HG02610 (cell line): ENCODE measurements at regions not wholly inside any gene's neighbourhood (a gene's known extent, or its start where the extent isn't known, plus 50 kb on each side); places are given as distances from the start of the nearest gene placed in this dataset.

Experiments
- ATAC-seq: cut with Tn5 transposase; IDR thresholded peaks from one replicate; pipeline ENCODE4 v1.9.1; 2021; ENCODE audit warnings: mild to moderate bottlenecking, moderate library complexity; ENCODE audit not compliant: unreplicated experiment

- no peak for ATAC-seq
These were observed 190.7 kb downstream of the AXIN2 start for GRCh38 chr17:65370669-65371131.

GRCh38 chr17:65368341-65368740 lies 193.1 kb downstream of the AXIN2 start:
- ATAC-seq: no peak

DNA sequence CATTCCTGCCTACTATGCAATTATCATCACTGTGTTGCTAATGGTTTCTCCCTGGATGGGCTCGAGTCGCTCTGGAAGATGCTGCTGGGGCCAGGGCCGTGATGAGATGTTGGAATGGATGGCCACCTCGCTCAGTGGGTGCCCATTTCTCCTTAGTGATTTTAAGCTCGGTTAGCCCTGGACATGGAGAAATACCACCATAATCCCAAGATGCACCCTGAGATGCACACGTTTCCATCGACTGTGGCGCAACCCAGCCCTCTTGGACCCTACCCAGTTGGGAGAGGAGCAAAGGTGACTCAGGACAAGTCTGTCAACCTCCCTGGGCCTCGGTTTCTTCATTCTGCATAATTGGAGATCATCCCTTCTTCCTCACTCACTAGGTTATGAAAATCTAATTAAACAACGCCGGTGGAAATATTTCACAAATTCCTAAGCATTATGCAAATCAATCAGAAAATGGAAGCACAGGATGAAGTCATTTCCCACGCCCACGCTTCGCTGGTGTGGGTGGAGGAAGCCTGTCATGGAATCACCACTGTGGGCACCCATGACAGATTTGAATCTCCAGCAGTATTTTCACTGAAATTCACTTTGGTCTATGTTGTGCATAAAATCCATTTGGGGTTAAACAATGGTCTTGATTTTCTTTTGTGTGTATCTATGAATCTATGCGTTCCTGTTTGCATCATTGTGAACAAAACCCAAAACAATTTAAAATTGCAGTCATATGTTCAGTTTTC lies 195.2 kb downstream of the AXIN2 start:
- no peak for ATAC-seq

DNA sequence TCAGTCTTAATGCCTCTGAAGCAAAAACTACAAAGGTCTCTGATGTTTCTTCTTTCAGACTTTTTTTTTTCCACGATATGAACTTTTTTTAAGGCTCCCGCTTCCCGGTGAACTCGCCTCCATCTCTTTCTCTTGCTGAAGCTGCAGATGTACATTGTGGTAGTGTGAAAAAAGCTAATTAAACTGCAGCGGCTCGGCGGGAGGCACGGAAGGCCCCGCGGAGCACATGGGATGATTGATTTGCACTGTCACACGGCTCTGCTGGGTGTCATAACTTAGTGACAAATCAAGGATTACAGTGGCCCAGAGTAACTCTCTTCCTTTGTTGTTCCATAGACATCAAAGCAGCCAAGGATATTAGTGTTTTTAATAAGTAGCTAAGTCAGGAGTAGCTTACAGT lies 196.3 kb downstream of the AXIN2 start:
- no peak for ATAC-seq

GRCh38 chr17:65364438-65364837 lies 197.0 kb downstream of the AXIN2 start:
- ATAC-seq: no peak

DNA sequence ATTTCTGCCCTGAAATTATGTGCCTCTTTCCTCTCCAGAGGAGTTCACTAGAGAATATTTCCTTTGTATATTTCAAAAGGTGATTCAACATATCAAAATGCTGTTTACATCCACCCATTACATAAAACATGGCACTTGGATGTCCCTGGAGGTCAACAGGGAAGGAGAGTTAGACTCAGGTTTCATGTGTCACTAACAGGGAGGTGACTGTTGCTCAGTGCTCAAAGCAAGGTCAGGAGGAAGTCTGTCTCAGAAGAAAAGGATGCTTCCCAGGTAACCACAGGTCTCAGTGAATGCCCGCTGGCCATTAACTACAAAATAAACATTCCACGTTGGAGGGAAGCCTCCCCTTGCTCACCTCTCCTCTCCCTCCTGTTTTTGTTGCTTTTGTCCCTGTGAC lies 198.6 kb downstream of the AXIN2 start:
- no peak for ATAC-seq

DNA sequence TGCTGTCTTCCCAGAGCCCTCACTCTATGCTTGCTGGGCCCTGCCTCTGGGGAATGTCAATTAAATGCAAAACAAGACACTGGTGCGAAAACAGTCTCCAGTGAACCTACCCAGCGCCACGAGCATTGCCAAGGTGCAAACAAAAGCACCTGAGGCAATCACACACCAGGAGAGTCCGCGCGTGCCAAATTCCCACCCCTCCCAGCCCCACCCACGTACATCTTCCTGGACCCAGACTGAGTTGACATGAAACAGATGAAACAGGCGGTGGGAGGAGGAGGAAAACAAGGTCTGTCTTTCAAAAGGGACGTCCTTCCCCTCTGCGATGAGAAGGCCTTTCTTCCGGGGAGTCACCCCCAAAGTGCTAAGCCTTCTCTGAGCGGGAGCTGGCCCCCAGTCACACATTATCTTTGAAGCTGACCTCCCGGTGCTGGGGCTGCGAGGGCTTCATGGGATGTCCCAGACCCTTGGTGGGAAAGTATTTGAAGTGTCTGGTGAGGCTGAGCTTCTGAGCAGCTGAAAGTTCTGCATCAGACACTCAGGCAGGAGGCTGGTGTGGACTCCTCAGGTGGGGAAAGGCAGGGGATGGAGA lies 200.4 kb downstream of the AXIN2 start:
- ATAC-seq: no peak

- no peak for ATAC-seq
These were observed 202.4 kb downstream of the AXIN2 start for GRCh38 chr17:65359016-65359415.

- no peak for ATAC-seq
These were observed 204.9 kb downstream of the AXIN2 start for GRCh38 chr17:65356536-65356935.

- ATAC-seq: no peak
These were observed 206.2 kb downstream of the AXIN2 start for GRCh38 chr17:65355246-65355645.

GRCh38 chr17:65349916-65350315 lies 211.5 kb downstream of the AXIN2 start:
- no peak for ATAC-seq

- no peak for ATAC-seq
These were observed 209.0 kb downstream of the RGS9 start for GRCh38 chr17:65346166-65346565.

DNA sequence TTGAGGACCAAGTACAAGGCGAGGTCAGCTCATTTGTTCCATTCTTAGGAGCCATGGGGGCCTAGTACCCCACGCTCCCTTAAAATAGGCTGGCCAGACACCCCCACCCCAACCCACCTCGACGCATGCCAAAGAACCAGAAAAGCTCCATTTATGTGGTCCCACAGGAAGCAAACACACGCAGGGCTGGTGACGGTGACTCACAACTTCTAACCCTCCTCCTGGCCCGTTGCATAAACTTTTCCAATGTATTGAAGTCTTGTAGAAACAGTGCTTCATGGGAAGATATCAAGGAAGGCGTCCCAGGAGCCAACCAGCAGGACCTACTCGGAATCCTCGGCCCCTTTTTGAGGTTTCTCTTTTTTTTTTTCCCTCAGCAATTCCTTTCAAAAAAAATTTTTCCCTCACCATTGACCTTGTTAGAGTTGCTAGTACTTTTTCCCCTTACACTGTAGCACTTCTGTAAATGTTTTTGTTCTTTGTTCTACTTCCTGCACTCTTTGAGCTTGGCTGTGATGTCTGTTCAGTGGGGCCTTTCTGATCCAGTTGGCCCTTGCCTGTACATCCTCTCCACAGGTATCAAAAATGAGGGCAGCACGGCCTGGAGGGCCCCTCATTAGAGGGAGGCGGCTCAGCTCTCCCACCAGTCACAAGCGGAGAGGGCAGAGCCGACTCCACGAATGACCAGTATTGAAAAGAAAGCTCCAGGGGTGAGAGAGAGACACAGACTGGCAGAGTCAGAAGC lies 208.3 kb downstream of the RGS9 start:
- ATAC-seq: no peak

DNA sequence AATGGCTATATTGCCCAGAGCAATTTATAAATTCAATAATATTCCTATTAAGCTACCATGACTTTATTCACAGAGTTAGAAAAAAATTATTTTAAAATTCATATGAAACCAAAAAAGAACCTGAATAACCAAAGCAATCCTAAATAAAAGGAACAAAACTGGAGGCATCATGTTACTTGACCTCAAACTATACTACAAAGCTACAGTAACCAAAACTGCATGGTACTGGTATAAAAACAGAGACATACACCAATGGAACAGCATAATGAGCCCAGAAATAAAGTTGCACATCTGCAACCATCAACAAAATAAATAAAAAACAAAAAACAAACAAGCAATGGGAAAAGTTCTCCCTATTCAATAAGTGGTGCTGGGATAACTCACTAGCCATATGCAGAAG lies 203.2 kb downstream of the RGS9 start:
- ATAC-seq: no peak

DNA sequence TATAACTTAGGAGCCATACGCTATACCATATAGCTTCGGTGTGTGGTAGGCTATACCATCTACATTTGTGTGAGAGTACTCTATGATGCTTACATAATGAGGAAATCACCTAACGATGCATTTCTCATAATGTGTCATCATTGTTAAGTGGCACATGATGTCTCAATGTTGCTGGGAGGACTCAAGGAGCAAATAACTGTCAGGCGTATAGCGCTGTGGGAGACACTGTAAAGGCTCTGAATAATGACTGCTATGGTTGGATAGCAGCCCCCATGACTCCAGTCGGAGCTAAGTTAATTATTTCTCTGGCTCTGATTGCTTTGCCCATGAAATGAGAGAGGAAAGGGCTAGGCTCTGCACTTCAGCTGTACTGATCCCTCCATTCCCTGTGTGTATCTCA lies 197.2 kb downstream of the RGS9 start:
- ATAC-seq: no peak

GRCh38 chr17:65332779-65333178 lies 195.6 kb downstream of the RGS9 start:
- ATAC-seq: no peak

DNA sequence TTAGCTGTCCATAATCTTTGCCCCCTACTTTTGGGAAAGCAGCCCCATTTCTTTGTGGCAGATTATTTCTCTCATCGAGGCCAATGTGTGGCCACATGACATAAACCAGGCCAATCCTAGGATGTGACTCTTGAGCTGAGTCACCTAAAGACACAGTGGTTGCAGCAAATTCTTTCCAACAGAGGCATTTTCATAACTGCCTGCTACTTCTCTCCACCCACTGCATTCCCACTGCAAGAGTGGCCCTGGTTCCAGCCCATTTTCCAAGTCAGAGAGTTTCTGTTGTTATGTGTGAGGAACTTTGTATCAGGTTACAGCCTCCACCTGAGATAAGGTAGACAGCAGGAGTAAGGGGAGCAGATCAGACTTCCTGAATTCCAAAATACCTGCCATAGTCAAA lies 195.2 kb downstream of the RGS9 start:
- no peak for ATAC-seq

- ATAC-seq: no peak
These were observed 191.4 kb downstream of the RGS9 start for GRCh38 chr17:65328567-65328966.

DNA sequence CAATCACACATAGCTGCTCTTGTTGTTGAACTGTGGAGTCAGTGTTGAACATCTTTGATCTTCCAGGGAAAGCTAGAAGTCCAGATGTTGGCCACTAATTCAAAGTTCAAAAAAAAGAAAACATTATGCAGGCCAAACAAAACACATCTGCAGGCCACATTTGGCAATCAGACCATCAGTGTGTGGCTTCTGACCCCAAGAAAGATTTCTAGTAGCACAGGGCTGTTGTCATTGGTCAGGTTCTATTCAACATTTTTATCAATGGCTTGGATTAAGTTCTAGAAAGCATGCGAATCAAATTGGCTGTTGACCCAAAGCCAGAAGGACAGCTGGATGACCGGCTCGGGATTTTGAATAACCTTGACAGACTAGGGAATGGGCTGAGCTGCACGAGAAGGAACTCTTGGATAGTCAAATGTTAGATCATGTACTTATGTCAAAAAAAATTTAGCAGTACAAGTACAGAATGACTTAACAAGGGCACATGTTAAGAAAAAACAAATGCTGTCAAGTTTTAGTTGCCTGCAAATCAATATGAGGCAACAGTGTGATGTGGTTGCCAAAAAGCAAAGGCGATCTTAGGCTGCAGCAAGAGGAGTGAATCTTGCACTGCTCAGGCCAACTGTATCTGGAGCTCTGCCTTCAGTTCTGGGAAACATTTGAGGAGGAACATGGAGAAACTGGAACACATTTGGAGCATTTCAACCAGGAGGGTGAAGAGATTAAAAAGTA lies 187.6 kb downstream of the RGS9 start:
- no peak for ATAC-seq

DNA sequence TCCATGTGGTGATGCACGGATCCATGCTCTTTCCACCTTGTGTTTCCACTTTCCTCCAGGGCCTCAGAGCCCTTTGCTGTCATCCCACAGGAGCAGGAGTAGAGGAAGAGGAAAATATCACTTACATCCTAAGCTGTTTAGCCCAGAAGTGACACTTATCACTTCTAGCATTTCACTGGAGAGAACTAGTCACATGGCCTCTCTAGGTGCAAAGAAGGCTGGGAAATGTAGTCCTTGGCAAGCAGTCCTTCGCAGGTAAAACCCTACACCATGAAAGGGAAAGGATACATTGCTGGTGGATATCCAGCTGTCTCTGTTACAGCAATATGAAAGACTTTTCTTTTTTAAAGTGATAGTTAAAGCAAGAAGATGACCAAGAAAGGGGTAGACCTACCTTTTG lies 185.9 kb downstream of the RGS9 start:
- no peak for ATAC-seq

DNA sequence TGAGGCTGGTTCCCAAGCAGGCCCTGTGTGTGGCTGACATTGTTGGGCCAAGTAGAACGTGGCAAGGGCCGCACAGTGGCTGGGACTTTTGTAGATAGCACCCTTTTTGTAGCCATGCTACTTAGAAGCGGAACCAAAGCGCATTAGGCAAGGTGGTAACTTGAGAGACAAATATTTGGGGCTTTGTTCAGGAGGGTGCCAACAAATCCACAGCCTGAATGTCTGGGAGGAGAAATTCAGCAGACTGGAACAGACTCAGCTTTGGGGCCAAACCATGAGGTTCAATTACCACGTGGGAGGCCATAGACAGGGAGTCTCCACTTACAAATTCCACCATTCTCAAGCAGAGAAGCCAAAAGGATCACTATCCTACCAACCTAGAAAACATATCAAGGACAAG lies 183.7 kb downstream of the RGS9 start:
- no peak for ATAC-seq
